ENCODE measurements at regions not wholly inside any gene's neighbourhood (a gene's known extent, or its start where the extent isn't known, plus 50 kb on each side); places are given as distances from the start of the nearest gene placed in this dataset.

DNA sequence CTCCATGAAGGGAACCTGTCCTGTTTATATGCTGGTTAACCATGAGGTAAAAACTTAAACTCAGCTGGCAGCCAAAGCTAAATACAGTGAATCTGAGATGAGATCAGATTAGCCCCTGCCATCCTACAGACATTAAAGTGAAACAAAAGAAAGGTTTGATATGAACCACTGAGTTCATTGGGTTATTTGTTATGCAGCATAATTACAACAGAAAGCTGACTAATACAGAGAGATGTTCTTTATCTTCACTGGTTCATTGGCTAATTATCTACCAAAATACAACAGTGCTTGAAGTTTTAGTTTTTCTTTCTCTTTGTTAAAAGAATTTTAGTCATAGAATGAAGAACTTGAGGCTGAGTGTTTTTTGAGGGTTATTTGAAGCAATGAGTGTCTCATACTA is 307.6 kb upstream of the FERMT1 start:
- no peaks in the 10 kb centered on the region for H3K4me1 ChIP-seq (ENCODE audit: insufficient read depth, low read length)
- no peak overlapping the region for H3K4me3 ChIP-seq (replicated peaks in 1 of 3; ENCODE audit: insufficient read depth in 1 of 3, low read depth in 2 of 3, low read length in 3 of 3)
- no peaks in the 10 kb centered on the region for H4K20me1 ChIP-seq (ENCODE audit: insufficient read depth, low read length)
- no peak overlapping the region for H3K27ac ChIP-seq (ENCODE audit: extremely low read length, insufficient read depth, low read length)
- TF ChIP-seq KAT2B (IDR thresholded peaks at IDR 0.05; ENCODE audit: borderline replicate concordance, low read depth, low read length) (no peak), RNF2 (conservative IDR thresholded peaks at IDR 0.05; ENCODE audit: low read depth) (no peak), ARID4A (CRISPR knock-in tag; IDR thresholded peaks at IDR 0.05; ENCODE audit: borderline replicate concordance) (no peak), THRA (CRISPR knock-in tag; IDR thresholded peaks at IDR 0.05; ENCODE audit: borderline replicate concordance) (no peak), TBX2 (CRISPR knock-in tag; IDR thresholded peaks at IDR 0.05; ENCODE audit: borderline replicate concordance) (no peak)
- intact Hi-C loops (cut with micrococcal nuclease; ENCODE audit: unreplicated experiment) = no loop called here
- BruUV-seq (replicated peaks) = no TSS peak
- DNase-seq (ENCODE audit: low spot score) (no peak), FAIRE-seq (no peak), ATAC-seq (no peak)
- no peak overlapping the region for H3K4me2 ChIP-seq (ENCODE audit: low read depth, low read length)
- ChIA-PET CTCF (ENCODE audit: low intra/inter-chr PET ratio, low total read pairs) (no interaction called here), POLR2A (no interaction called here)
- in situ Hi-C loops (cut with HindIII; ENCODE audit: extremely low pct_ligation_motif_present, low pct_unique_long_range_greater_than_20kb) = no loop called here
- no peaks in the 10 kb centered on the region for H3K27me3 ChIP-seq (ENCODE audit: control insufficient read depth in 1 of 2, insufficient read depth in 2 of 2, low read length in 2 of 2)
- H2AFZ ChIP-seq (ENCODE audit: low read length) = no peak overlapping the region
- H3K9me3 ChIP-seq (ENCODE audit: low read length) = no peaks in the 10 kb centered on the region
- H3K36me3 ChIP-seq (replicated peaks in 1 of 2; ENCODE audit: control insufficient read depth in 1 of 2, insufficient read depth in 2 of 2, low read length in 2 of 2) = no peaks in the 10 kb centered on the region
- H3K79me2 ChIP-seq (ENCODE audit: insufficient read depth, low read length) = no peaks in the 10 kb centered on the region
- H3K9ac ChIP-seq (ENCODE audit: insufficient read depth, low read depth, low read length) = no peak overlapping the region
